HG03066 (cell line): ENCODE measurements at regions not wholly inside any gene's neighbourhood (a gene's known extent, or its start where the extent isn't known, plus 50 kb on each side); places are given as distances from the start of the nearest gene placed in this dataset.

Experiments used
- ATAC-seq: cut with Tn5 transposase; IDR thresholded peaks from one replicate; pipeline ENCODE4 v1.9.1; 2021; ENCODE audit warnings: low read depth; ENCODE audit not compliant: unreplicated experiment

DNA sequence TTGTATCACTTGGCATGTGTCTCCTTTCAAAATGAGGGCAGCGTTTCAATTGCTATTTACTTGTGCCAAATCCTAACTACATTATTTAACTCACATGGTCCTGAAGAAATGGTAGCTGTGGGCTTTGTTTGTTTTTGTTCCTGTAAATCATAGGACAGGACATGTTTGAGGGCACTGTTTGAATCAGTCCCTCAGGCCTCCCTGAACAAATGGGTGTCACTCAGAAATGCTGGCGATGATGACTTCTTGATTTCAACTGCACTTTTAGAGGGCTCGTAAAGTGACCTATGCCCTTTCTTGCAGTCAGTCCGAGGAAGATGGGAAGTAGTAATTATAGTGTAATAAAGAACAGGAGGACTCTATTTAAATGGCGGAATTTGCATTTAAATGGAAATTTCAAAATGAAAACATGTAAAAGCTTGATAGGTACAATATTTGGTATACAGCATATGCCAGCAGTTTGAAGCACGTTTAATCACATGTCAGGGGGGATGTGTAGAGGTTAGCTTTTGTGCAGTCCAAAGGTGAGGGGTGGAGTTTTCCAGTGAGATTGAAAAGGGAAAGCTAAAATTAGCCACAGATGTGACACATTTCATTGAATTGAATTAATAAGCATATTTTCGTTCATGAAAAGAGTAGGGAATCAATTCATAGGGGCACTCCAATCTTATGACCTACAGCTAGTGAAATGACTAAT is 1958.7 kb upstream of the IGFBP7 start:
- ATAC-seq = no peak

DNA sequence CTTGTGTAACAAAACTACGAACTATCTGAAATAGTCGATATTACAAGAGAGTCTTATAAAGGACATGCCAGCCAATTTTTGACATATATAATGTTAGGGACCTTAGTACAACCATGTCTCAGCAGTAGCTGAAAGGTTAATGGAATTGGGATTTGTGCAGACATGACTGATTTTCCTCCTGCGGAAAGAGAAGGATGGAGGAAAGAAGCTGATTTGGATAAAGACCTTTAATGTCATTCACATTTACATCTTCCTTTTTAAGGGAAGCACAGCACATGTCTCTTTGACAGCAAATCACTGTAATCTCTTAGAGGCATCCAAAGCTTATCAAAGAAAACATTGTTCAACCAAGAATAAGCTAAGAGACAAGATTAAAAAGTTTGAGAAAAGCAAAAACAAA is 1976.2 kb upstream of the IGFBP7 start:
- no peak for ATAC-seq

DNA sequence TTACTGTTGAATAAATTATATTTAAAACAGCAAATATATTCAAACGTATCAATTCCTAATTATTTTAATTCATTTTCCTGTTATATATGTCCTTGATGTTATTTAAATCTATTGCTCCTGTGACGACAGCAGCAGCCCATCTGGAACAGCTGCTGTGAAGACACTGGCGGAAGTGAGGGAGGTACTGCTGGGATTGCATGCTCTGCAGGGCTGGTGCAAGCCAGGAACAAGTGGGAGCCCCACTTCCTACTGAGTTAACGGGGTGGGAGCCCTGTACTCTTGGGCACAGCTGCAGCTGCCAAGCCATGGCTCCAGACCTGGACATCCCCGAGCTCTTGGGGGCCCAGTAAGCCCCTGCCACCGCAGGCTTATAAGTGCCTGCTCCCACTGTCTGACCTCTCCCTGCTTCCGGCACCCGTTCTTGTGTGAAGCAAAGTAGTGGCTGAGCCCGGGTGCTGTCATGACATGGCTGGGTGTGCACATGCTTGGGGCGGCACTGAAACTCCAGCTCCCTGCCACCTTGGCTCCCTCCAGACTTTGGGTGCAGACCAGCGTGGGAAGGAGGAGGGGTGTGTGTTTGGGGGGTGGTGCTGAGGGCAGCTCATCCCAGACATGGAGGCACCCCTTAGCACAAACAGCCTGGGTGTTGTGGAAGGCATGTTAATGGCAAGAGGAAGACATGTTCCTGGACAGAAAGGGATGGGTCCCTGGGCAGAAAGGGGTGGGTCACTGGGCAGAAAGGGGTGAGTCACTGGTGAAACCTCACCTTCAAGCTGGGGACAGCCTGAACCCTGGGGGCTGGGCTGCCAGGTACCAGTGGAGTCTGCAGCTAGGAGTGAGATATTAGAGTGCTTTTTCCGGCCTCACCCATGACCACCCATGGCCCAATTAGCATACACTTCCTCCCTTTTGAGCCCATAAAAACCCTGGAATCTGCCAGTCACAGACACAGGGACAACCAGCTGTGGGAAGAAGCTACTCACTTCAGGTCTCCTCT is 1981.3 kb upstream of the IGFBP7 start:
- no peak for ATAC-seq

DNA sequence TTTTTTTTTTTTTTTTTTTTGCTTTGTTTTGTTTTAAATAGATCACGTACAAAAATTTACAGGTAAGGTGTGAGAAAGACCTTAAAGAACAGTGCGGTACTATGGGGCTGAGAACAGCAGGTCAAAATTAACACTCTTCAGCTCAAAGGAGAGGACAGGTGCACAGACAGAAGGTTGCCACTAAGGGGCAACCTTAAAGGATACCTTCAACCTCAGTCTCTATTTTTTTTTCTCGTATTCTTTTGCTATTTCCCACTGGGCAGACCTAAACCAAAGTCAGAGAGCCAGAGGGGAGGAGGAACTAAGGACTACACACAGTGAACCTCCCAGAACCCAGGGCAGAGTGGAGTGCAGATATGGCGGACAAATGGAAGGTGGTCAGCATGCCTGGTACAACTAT is 1984.3 kb upstream of the IGFBP7 start:
- ATAC-seq = no peak

DNA sequence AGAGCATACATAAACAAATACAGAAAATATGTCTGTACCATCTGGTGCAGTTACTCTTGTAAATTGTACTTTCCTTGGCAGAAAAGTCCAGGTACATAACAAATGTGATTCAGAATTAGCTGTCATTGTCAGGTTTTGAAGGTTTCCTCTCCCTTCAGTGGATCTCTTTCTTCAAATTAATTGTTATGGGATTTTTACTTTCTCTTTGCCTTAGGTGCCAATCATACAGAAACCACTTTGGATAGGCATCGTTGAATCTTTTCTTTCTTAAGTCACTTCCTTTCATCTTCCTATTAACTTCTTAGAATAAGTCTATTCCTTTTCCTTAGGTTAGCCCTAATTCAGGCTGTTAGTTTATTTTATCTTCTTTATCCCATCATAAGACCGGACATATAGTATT is 1992.1 kb upstream of the IGFBP7 start:
- ATAC-seq = no peak

DNA sequence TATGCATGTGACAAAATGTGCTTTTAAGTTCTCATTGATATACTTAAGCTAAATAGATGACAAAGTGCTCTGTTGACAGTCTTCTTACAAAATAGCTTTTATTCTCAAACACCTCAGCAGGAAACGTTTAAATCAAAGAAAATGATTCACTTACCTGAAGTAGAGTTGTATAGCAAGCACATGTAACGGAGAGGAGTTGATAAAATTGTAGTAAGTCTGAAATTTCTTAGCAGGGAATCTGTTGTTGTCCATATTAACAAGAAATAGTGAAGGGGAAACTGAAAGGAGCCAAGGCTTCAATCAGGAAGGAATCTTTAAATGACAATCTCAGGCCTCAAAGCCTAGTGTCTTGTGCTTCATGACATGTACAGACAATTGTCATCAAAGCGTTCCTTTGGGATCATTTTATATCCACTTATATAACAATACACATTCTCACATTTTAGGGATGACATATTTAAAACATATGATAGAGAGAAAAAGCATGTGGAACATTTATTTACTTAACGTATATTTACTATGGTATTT is 2010.2 kb upstream of the IGFBP7 start:
- no peak for ATAC-seq

DNA sequence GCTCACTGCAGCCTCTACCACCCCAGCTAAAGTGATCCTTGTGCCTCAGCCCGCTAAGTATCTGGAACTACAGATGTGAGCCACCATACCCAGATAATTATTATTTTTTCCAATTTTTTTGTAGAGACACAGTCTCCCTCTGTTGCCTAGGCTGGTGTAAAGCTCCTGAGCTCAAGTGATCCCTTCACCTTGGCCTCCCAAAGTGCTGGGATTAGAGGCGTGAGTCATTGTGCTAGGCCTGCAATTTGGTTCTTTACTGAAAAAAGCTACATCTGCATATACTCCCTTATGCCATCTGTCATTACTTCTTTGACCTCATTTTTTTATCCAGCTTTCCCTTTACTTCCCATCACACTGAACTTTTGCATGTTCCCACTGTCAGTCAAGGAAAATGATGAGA is 2012.4 kb upstream of the IGFBP7 start:
- no peak for ATAC-seq

DNA sequence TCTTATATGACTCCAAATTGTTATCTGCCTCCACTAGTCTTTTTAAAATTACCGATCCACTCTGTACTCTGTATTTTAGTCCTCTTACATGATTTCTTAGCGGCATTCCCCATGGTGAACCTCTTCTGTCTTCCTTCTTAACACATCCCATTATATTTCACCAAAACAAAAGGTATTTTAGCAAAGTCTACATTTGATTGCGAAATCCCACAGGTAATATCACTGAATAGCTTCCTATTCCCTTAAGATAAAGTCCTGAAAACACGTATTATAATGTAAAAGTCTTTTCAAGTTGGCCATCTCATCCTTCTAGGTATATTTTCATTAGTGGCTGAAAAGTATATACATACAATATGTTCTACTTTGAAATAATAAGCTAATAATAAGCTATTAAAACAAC is 2016.0 kb upstream of the IGFBP7 start:
- ATAC-seq = no peak

DNA sequence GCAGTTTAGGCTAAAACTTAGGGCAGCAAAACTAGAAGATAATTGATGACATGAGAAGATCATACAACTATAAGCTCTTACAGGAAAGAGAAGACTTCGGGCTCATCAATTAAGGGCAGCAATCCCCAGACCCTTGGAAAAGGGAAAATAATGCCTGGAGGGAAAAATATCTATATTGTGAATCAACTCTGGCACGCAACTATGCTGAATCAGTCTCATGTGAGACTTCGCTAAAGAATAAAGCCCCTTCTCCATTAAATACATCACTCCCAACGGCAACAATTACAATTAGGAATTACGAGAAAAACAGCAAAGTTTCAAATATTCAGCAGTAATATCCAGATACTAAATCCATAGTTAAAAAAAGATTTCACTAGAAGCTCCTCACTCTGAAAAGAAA is 2016.8 kb upstream of the IGFBP7 start:
- no peak for ATAC-seq

DNA sequence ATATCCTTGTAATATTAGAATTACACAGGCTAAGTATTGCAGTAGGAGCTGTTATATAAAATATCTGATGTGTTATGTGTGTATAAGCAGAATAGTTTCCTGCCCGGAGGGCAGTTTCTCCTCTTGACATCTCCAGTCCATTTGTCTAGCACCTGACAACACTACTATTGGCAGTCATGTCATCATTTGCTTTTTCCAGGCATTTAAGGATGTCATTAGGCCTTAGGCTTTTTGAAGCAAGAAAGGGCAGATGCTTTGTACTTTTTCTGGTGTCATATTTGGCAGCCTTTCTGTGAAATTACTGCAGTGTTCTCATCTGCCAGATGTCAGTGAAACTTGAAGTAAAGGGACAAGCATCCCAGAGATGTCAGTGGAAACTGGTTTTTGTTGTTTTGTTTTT is 2017.6 kb upstream of the IGFBP7 start:
- no peak for ATAC-seq

DNA sequence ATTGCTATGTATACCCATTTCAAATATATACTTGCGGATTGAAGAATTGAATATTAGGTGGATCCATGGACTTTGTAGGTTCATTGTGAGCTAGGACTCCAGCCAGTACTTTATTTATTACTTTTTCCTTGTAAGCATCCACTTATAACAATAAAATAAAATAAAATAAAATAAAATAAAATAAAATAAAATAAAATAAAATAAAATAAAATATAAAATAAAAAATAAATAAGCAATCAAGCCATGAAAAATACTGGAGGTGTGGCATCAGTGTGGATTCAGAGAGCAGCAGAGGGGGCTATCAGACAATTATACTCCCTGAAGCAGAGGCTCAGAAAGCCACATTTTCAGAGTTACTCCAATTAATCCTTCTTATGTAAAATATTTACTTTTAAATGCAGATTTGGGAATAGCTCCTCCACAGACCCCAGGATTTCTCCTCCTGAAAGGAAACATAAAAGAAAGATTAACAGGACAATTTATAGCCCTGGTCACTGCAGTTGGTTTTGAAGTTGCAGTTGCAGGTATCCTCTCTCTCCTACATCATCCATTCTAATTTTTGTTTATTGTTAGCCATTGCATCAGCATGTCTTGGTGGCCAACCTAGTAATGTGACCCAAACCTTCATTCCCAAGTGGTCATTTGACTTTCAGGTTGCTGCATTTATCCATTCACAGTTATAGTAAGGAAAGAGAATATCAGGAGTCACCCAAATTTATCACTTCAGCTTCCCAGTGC is 2025.2 kb upstream of the IGFBP7 start:
- ATAC-seq = no peak

DNA sequence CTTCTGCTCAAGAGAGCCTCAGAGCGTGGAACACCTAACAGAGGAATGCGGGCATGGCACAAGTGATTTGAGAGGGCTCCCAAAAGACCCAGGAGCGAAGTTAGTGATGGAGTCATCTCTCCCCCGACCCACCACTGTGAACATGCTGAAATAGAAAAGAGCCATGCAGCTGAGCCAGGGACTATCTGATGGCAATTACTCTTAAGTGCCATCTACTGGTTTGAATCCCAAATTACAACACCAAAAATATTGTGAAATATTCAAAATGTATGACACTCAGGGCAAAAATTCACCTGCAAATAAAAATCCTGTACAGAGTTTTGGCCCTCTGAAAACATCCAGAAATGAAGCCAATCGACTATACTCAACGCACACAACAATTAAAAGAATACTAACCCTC is 2038.9 kb upstream of the ADGRL3 start:
- no peak for ATAC-seq

DNA sequence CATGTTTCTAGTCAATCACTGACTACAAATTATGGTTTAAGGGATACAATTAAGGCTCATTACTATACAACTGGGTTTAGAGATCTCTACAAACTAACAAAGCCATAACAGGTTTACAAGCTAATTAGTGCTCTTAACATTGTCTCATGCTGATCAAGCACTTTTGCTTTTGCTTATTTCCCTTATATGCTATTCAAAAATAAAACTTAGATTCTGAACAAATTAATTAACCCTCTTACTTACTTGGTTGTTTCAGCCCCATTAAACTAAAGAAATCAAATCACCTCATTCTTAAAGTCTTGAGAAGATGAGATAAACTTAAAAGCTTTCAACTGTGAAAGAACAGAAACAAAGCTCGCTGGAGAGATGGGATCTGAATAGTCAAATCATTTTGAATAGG is 2024.5 kb upstream of the ADGRL3 start:
- no peak for ATAC-seq

DNA sequence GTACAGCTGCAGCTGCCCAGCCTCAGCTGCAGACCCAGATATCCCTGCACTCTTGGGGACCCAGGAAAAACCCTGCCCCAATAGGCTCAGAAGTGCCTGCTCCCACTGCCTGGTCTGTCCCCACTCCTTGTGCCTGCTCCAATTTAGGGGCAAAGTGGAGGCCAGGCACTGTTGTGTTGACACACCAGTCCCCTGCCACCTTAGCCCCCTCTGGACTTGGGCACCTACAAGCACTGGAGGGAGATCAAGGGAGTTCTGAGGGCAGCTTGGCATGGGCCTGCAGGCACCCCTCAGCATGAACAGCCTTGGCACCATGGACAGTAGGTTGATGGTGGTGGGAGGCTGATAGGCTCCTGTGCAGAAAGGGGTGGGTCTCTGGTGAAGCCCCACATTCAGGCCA is 2020.8 kb upstream of the ADGRL3 start:
- no peak for ATAC-seq

DNA sequence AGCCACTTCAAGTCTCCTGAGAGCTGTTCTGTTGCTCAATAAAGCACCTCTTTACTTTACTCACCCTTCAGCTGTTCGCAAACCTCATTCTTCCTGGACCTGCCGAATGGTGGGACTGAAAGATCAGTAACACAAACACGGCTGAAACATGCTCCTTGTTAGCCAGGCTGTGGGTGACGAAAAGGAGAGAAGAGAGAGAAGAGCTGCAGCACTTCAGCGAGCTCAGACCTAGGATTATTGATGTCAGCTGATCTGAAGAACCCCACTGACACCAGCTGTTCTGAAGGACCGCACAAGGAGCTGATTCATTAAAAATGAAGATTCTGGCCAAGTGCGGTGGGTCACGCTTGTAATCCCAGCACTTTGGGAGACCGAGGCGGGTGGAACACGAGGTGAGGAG is 2020.0 kb upstream of the ADGRL3 start:
- ATAC-seq = no peak

DNA sequence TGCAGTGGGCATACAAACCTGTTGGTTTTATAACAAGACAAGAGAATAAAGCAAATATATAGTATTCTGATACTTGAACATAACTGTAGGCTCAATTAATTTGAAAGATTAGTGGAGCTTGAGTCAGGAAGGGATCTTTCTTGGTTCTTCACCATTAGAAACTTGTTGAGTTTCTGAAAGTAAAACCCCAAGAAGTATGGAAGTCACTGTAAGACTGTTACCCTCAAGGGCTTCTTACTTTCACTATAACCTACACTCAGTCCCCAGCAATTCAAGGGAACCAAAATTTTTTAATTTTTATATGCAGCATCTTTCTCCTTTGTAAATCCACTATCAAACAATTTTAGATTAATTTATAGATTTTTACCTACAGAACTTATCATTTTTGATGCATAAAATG is 2019.2 kb upstream of the ADGRL3 start:
- ATAC-seq = no peak

DNA sequence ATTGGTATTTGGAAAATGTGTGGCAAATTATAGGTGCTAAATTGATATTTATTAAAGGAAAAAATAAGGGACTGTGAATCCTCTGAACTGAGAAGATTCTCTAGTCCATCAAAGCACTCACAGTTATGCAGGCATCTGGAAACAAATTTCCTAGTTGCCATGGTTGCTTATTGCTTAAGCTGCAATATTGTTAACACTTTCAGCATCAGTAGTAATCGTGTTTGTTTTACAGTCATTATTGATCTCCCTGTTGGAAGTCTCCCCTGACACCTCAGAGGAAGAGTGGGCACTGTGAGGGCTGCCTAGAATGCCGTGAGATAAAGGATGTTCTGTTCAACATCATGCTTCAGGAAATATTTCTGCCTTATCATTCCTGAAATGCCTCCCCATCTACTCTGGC is 2004.3 kb upstream of the ADGRL3 start:
- ATAC-seq = no peak

DNA sequence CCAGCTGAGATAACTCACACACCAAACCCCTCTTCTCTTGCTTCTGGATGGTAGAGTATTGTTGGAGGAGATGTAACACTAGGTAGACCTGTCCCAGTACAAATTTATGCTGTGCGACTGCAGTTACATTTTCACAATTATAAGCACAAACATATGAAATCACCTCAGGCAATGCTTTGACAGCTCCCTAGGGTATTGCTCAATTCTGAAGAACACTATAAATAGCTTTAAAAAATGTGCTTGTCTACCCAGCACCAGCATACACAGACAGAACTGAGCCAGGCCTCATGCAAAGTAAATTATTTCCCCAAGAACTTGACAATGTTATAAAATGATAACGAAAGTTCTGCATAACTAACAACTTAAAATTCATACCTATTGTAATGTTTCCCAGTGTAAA is 1999.1 kb upstream of the ADGRL3 start:
- ATAC-seq = no peak

DNA sequence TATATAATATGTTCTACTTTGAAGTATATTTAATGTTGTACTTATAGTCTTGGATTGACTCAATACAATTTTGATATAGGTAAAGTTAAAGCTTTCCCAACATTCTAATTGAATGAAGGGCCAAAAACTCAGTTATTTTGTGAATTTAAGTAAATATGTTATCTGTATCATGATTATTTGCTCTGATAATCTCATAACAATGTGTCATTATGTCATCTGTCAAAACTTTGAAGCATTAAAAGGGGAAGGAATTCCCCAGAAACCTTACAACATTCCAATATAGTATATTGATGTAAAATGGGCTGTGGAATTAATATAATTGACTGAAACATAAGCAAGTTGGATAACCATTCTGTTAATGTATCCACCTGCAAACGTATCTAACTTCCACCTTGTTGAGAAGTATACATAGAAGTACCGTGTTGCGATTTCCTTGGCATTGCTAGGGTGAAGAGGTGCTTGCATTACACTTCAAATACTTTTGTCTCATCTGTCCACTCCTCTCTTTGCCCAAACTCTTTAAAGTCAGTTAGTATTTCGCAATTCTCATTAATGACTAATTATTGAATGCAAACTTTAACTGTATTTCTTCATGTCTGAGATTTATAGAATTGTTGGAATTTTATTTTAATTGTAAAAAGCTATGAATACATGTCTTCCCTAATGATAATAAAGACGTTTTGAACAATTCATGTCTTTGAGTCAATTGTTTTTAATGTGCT is 1982.1 kb upstream of the ADGRL3 start:
- no peak for ATAC-seq

DNA sequence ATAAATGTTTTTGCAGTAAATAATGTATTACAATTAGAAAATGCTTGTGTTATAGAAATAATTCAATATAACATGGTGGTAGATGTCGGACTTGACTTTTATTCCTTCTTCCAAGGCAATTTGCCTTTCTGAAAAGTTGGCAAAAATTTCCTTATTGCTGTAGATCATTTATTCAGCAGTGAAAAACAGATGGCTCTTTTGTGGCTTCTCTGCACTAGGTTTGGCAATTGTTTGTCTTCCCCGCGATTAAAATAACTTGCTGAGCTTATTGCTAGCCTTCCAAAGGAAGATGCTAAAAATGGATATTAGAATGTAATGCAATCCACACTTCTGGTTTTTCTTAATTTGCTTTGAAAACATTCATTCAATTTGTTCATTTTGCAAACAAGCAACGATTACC is 1977.9 kb upstream of the ADGRL3 start:
- no peak for ATAC-seq
